SK-N-MC (cell line): ENCODE measurements at regions not wholly inside any gene's neighbourhood (a gene's known extent, or its start where the extent isn't known, plus 50 kb on each side); places are given as distances from the start of the nearest gene placed in this dataset.

ENCODE experiments used
- DNase-seq: peaks from one replicate; pipeline ENCODE4 v3.0.0-alpha.2; 2011; ENCODE audit warnings: low read depth, low spot score
- H3K27ac ChIP-seq: fragments of 200-600 bp; sonication (generic); 2 replicates; pipeline ENCODE4 v1.5.1; 2016; ENCODE audit warnings: mixed run types
- H3K36me3 ChIP-seq: fragments of 200-600 bp; sonication (generic); 2 replicates; pipeline ENCODE4 v1.6.1; 2017; ENCODE audit warnings: antibody characterized with exemption, low read length, mixed read lengths; ENCODE audit not compliant: insufficient read depth
- H3K4me3 ChIP-seq: fragments of 200-600 bp; sonication (generic); 2 replicates; pipeline ENCODE4 v1.5.1; 2016
- H3K9ac ChIP-seq: fragments of 200-600 bp; sonication (generic); 2 replicates; pipeline ENCODE4 v1.8.0; 2017; ENCODE audit warnings: mixed run types, mixed read lengths; ENCODE audit not compliant: insufficient read length
- H3K9me3 ChIP-seq: fragments of 200-600 bp; sonication (generic); 2 replicates; pipeline ENCODE4 v1.6.1; 2017; ENCODE audit warnings: low read depth, mild to moderate bottlenecking, antibody characterized with exemption, low read length, moderate library complexity, mixed read lengths
- EZH2 ChIP-seq: fragments of 200-600 bp; sonication (generic); IDR thresholded peaks from one replicate; pipeline ENCODE4 v1.6.1; 2017; ENCODE audit warnings: antibody characterized with exemption
- FOXP2 ChIP-seq: optimal IDR thresholded peaks from 2 replicates; pipeline ENCODE3; 2011; ENCODE audit warnings: mild to moderate bottlenecking, moderate library complexity; ENCODE audit not compliant: insufficient read depth; ENCODE audit errors: extremely low read length, control extremely low read depth
- POLR2AphosphoS5 ChIP-seq: IDR thresholded peaks from 2 replicates; pipeline ENCODE4 v1.6.1; 2012; ENCODE audit warnings: mild to moderate bottlenecking, low read depth, low read length, borderline replicate concordance

- no peak for DNase-seq
- TF ChIP-seq POLR2AphosphoS5 (no peak), FOXP2 (no peak), EZH2 (no peak)
- Histone ChIP-seq H3K9me3 (no peaks in the 10 kb centered on the region), H3K4me3 (no peak overlapping the region), H3K27ac (no peak overlapping the region), H3K36me3 (no peaks in the 10 kb centered on the region), H3K9ac (no peak overlapping the region)
Observed at GRCh38 chr14:104467641-104468040, 111.9 kb upstream of the C14orf180 start.

GRCh38 chr14:104469591-104469990 lies 110.0 kb upstream of the C14orf180 start:
- Histone ChIP-seq H3K27ac (no peak overlapping the region), H3K9ac (no peak overlapping the region), H3K4me3 (no peak overlapping the region), H3K36me3 (no peaks in the 10 kb centered on the region), H3K9me3 (no peaks in the 10 kb centered on the region)
- no peak for DNase-seq
- TF ChIP-seq POLR2AphosphoS5: no peak
- no peak for TF ChIP-seq FOXP2
- TF ChIP-seq EZH2: no peak

- Histone ChIP-seq H3K9me3 (no peaks in the 10 kb centered on the region), H3K27ac (no peak overlapping the region), H3K4me3 (no peak overlapping the region), H3K9ac (no peak overlapping the region), H3K36me3 (no peaks in the 10 kb centered on the region)
- TF ChIP-seq EZH2: no peak
- no peak for TF ChIP-seq POLR2AphosphoS5
- no peak for TF ChIP-seq FOXP2
- DNase-seq: no peak
Observed at GRCh38 chr14:104470588-104470987, 109.0 kb upstream of the C14orf180 start.

- no peaks in the 10 kb centered on the region for H3K36me3 ChIP-seq
- no peaks in the 10 kb centered on the region for H3K9me3 ChIP-seq
- no peak overlapping the region for H3K9ac ChIP-seq
- no peak overlapping the region for H3K4me3 ChIP-seq
- no peak for DNase-seq
- H3K27ac ChIP-seq: no peak overlapping the region
- TF ChIP-seq FOXP2: no peak
- no peak for TF ChIP-seq EZH2
- no peak for TF ChIP-seq POLR2AphosphoS5
Observed at GRCh38 chr14:104471114-104471513, 108.5 kb upstream of the C14orf180 start.

- Histone ChIP-seq H3K36me3 (no peaks in the 10 kb centered on the region), H3K27ac (no peak overlapping the region), H3K4me3 (no peak overlapping the region), H3K9me3 (no peaks in the 10 kb centered on the region), H3K9ac (no peak overlapping the region)
- TF ChIP-seq EZH2: no peak
- no peak for TF ChIP-seq POLR2AphosphoS5
- no peak for TF ChIP-seq FOXP2
- DNase-seq: no peak
Observed at GRCh38 chr14:104472073-104472472, 107.5 kb upstream of the C14orf180 start.

- no peak for DNase-seq
- Histone ChIP-seq H3K4me3 (no peak overlapping the region), H3K27ac (no peak overlapping the region), H3K9me3 (no peaks in the 10 kb centered on the region), H3K36me3 (no peaks in the 10 kb centered on the region), H3K9ac (no peak overlapping the region)
- TF ChIP-seq EZH2 (no peak), FOXP2 (no peak), POLR2AphosphoS5 (no peak)
Observed at GRCh38 chr14:104472536-104473243, 106.9 kb upstream of the C14orf180 start.

GRCh38 chr14:104473244-104473565 lies 106.4 kb upstream of the C14orf180 start:
- Histone ChIP-seq H3K27ac (no peak overlapping the region), H3K36me3 (no peaks in the 10 kb centered on the region), H3K9me3 (no peaks in the 10 kb centered on the region), H3K9ac (no peak overlapping the region), H3K4me3 (no peak overlapping the region)
- TF ChIP-seq EZH2 (no peak), POLR2AphosphoS5 (no peak), FOXP2 (no peak)
- no peak for DNase-seq

GRCh38 chr14:104473649-104474494 lies 105.7 kb upstream of the C14orf180 start:
- DNase-seq: no peak
- TF ChIP-seq FOXP2 (no peak), POLR2AphosphoS5 (no peak), EZH2 (no peak)
- no peak overlapping the region for H3K9ac ChIP-seq
- no peaks in the 10 kb centered on the region for H3K9me3 ChIP-seq
- H3K4me3 ChIP-seq: no peak overlapping the region
- H3K27ac ChIP-seq: no peak overlapping the region
- no peaks in the 10 kb centered on the region for H3K36me3 ChIP-seq

GRCh38 chr14:104474495-104475213 lies 104.9 kb upstream of the C14orf180 start:
- Histone ChIP-seq H3K9me3 (no peaks in the 10 kb centered on the region), H3K27ac (no peak overlapping the region), H3K36me3 (no peaks in the 10 kb centered on the region), H3K9ac (no peak overlapping the region), H3K4me3 (no peak overlapping the region)
- TF ChIP-seq POLR2AphosphoS5: no peak
- TF ChIP-seq EZH2: no peak
- no peak for TF ChIP-seq FOXP2
- DNase-seq: no peak
